ENCODE measurements at regions not wholly inside any gene's neighbourhood (a gene's known extent, or its start where the extent isn't known, plus 50 kb on each side); places are given as distances from the start of the nearest gene placed in this dataset.
"Not testable (repeated sequence)": the region's sequence is repeated elsewhere in the genome, so short reads cannot be mapped to it uniquely, and the experiment has no call there.

GRCh38 chr1:771449-771848, 85.0 kb upstream of the OR4F16 start:
- not testable (repeated sequence) for TF ChIP-seq POLR2A, CTCF, EP300 (IDR thresholded peaks at IDR 0.05)
